22Rv1 (cell line): ENCODE measurements at regions not wholly inside any gene's neighbourhood (a gene's known extent, or its start where the extent isn't known, plus 50 kb on each side); places are given as distances from the start of the nearest gene placed in this dataset.

Source experiments
- CTCF ChIP-seq: fragments of 450-650 bp; IDR thresholded peaks from 2 replicates; pipeline ENCODE4 v1.5.1; 2017; ENCODE audit warnings: mild to moderate bottlenecking
- ZFX ChIP-seq: fragments of 450-650 bp; IDR thresholded peaks from 2 replicates; pipeline ENCODE4 v1.6.1; 2017; ENCODE audit warnings: antibody characterized with exemption, borderline replicate concordance

GRCh38 chr20:40159276-40159675, 529.8 kb downstream of the MAFB start:
- no peak for TF ChIP-seq CTCF
- no peak for TF ChIP-seq ZFX
